ENCODE measurements at regions not wholly inside any gene's neighbourhood (a gene's known extent, or its start where the extent isn't known, plus 50 kb on each side); places are given as distances from the start of the nearest gene placed in this dataset.

GRCh38 chr18:65458871-65459270 is 291.9 kb upstream of the CDH7 start:
- Mint-ChIP-seq H3K9me3 (ENCODE audit: low read depth, unreplicated experiment) (no peaks in the 10 kb centered on the region), H3K4me1 (ENCODE audit: low read depth, unreplicated experiment) (no peaks in the 10 kb centered on the region), H3K27me3 (ENCODE audit: unreplicated experiment) (no peaks in the 10 kb centered on the region), H3K4me3 (ENCODE audit: low read depth, unreplicated experiment) (no peak overlapping the region), H3K36me3 (ENCODE audit: insufficient read depth, unreplicated experiment) (no peaks in the 10 kb centered on the region), H3K27ac (ENCODE audit: unreplicated experiment) (no peak overlapping the region)
- no peak for DNase-seq
- no peak for TF ChIP-seq CTCF (IDR thresholded peaks at IDR 0.05; ENCODE audit: unreplicated experiment)
- intact Hi-C loops (cut with micrococcal nuclease; ENCODE audit: unreplicated experiment): no loop called here
- CTCF ChIA-PET: interaction anchor here (0.6 kb wide), 1 partner anchor 1962 kb away, joined by 3 read pairs; no protein-coding TSS in a partner anchor
- no TSS peak for BruUV-seq (replicated peaks)

DNA sequence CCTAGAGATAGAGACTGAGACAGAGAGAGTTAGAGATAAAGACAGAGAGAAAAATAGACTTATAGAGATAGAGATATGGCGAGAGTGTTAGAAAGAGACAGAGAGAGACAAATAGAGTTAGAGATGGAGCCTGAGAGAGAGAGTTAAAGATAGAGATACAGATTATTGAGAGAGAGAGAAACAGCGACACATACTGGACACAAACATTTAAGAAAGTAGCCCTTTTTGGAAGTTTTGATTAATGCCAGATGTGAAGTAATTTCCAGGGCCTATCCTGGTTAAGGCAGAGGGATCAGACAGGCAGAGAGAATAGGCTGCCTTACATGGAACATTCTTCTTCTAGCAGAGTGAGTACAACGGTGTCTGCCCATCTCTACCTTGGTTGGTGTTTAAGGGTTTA is 311.6 kb upstream of the CDH7 start:
- Mint-ChIP-seq H3K4me3 (ENCODE audit: low read depth, unreplicated experiment) (no peak overlapping the region), H3K36me3 (ENCODE audit: insufficient read depth, unreplicated experiment) (no peaks in the 10 kb centered on the region), H3K27ac (ENCODE audit: unreplicated experiment) (no peak overlapping the region), H3K27me3 (ENCODE audit: unreplicated experiment) (no peaks in the 10 kb centered on the region), H3K9me3 (ENCODE audit: low read depth, unreplicated experiment) (no peaks in the 10 kb centered on the region), H3K4me1 (ENCODE audit: low read depth, unreplicated experiment) (no peaks in the 10 kb centered on the region)
- CTCF ChIA-PET: no interaction called here
- DNase-seq: no peak
- TF ChIP-seq CTCF (IDR thresholded peaks at IDR 0.05; ENCODE audit: unreplicated experiment): no peak
- BruUV-seq (replicated peaks): no TSS peak
- intact Hi-C loops (cut with micrococcal nuclease; ENCODE audit: unreplicated experiment): no loop called here

GRCh38 chr18:65436430-65436829 is 314.4 kb upstream of the CDH7 start:
- CTCF ChIA-PET: interaction anchor here (0.6 kb wide), 1 partner anchor 351 kb away, joined by 3 read pairs; no protein-coding TSS in a partner anchor
- no peak overlapping the region for H3K27ac Mint-ChIP-seq (ENCODE audit: unreplicated experiment)
- no TSS peak for BruUV-seq (replicated peaks)
- no peak for TF ChIP-seq CTCF (IDR thresholded peaks at IDR 0.05; ENCODE audit: unreplicated experiment)
- no peak for DNase-seq
- no peaks in the 10 kb centered on the region for H3K4me1 Mint-ChIP-seq (ENCODE audit: low read depth, unreplicated experiment)
- H3K27me3 Mint-ChIP-seq (ENCODE audit: unreplicated experiment): no peaks in the 10 kb centered on the region
- no peak overlapping the region for H3K4me3 Mint-ChIP-seq (ENCODE audit: low read depth, unreplicated experiment)
- intact Hi-C loops (cut with micrococcal nuclease; ENCODE audit: unreplicated experiment): no loop called here
- no peaks in the 10 kb centered on the region for H3K36me3 Mint-ChIP-seq (ENCODE audit: insufficient read depth, unreplicated experiment)
- H3K9me3 Mint-ChIP-seq (ENCODE audit: low read depth, unreplicated experiment): no peaks in the 10 kb centered on the region

DNA sequence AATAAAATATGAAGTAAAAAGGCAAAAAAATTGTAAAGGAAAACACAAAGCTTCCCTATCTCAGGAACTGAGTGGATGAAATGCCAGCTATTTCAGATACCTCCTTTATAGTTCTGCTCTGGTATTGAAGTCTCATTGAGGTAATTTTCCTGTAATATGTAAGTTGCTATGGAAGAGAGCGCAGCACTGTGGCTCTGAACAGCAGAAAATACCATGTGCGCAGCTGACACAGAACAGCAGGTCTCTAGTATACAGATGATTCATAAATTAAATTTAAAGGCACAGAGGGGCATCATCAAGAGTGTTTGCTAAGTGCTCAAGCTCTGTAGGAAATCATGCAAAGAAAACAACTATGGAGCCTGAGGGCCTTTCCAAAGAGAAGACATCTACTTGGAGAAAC is 315.3 kb upstream of the CDH7 start:
- Mint-ChIP-seq H3K27ac (ENCODE audit: unreplicated experiment) (no peak overlapping the region), H3K36me3 (ENCODE audit: insufficient read depth, unreplicated experiment) (no peaks in the 10 kb centered on the region), H3K4me1 (ENCODE audit: low read depth, unreplicated experiment) (no peaks in the 10 kb centered on the region), H3K4me3 (ENCODE audit: low read depth, unreplicated experiment) (no peak overlapping the region), H3K27me3 (ENCODE audit: unreplicated experiment) (no peaks in the 10 kb centered on the region), H3K9me3 (ENCODE audit: low read depth, unreplicated experiment) (no peaks in the 10 kb centered on the region)
- intact Hi-C loops (cut with micrococcal nuclease; ENCODE audit: unreplicated experiment): no loop called here
- BruUV-seq (replicated peaks): no TSS peak
- no peak for TF ChIP-seq CTCF (IDR thresholded peaks at IDR 0.05; ENCODE audit: unreplicated experiment)
- no peak for DNase-seq
- CTCF ChIA-PET: interaction anchor here (0.6 kb wide), 1 partner anchor 352 kb away, joined by 3 read pairs; no protein-coding TSS in a partner anchor
